ENCODE measurements at regions not wholly inside any gene's neighbourhood (a gene's known extent, or its start where the extent isn't known, plus 50 kb on each side); places are given as distances from the start of the nearest gene placed in this dataset.
"Not testable (repeated sequence)": the region's sequence is repeated elsewhere in the genome, so short reads cannot be mapped to it uniquely, and the experiment has no call there.

GRCh38 chr4:114334363-114334762 is 264.2 kb upstream of the UGT8 start:
- H3K4me3 ChIP-seq (ENCODE audit: low read length); H3K36me3 ChIP-seq (ENCODE audit: insufficient read depth, low read length); H3K9ac ChIP-seq (ENCODE audit: low read depth, low read length); H3K4me2 ChIP-seq (ENCODE audit: low read length); H3K4me1 ChIP-seq (ENCODE audit: control insufficient read depth, insufficient read depth, low read length); H3K9me3 ChIP-seq (replicated peaks; ENCODE audit: low read length); H3K27me3 ChIP-seq (ENCODE audit: control insufficient read depth, insufficient read depth, low read length): not testable (repeated sequence)

DNA sequence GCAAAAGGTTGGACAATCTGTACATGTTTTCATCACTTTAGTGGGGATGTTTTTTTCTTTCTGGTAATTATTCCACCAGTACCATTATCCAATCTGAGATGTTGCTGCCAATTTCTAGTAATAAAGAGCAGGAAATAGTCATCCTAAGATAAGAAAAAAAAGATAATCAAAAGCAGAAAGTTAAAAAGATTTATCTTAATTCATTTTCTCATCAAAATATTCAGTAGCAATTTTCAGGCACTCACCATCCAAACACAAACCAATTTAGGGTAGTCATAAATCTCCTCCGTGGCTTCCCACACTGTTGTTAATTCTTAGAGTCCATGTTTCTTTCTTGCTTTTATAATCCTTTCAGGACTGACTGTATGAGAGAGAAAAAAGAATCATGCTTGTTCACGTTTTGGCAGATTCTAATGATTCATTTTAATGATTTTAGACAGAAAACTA is 263.7 kb upstream of the UGT8 start:
- Histone ChIP-seq H3K9ac (ENCODE audit: low read depth, low read length) (no peak overlapping the region), H3K4me2 (ENCODE audit: low read length) (no peak overlapping the region), H3K27me3 (ENCODE audit: control insufficient read depth, insufficient read depth, low read length) (no peaks in the 10 kb centered on the region), H3K36me3 (ENCODE audit: insufficient read depth, low read length) (no peaks in the 10 kb centered on the region), H3K9me3 (replicated peaks; ENCODE audit: low read length) (no peaks in the 10 kb centered on the region), H3K4me1 (ENCODE audit: control insufficient read depth, insufficient read depth, low read length) (no peaks in the 10 kb centered on the region), H3K4me3 (ENCODE audit: low read length) (no peak overlapping the region)

DNA sequence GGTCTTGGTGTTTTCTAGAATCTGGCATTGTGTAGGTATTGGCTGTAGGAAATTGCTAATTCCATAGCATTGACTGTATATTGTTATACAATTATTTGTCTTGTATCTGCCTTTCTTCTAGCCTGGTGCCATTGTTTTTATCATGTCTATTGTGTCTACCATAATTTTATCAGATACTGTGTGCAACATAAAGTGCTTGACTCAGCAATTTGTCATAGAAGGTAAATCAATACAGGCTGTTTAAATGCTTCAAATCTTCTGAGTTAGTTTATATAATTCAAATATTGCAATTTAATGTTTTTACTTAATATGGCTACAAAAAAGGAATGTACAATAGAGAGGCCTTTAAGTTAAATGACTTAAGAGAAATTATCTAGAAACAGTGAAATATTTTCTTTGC is 263.3 kb upstream of the UGT8 start:
- H3K9ac ChIP-seq (ENCODE audit: low read depth, low read length) = no peak overlapping the region

DNA sequence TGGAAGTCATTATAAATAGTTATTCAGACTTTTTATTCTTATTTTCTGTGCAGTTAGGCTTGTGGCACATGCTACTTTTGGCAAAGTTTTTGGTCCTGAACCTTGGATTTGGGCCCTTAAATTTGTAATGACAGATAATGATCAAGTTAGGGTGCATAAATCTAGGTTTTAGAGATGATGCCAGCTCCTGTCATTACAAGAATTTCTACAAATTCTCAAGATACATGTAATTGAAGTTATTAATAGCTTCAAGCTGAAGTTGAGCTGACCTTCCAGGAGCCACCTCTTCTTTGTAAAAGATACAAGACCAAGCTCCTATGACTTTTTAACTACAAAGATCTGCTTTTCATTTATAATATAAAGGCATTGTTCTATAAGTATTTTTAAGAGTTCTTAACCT is 255.6 kb upstream of the UGT8 start:
- H3K9me3 ChIP-seq (replicated peaks; ENCODE audit: low read length) = no peaks in the 10 kb centered on the region
- no peaks in the 10 kb centered on the region for H3K27me3 ChIP-seq (ENCODE audit: control insufficient read depth, insufficient read depth, low read length)
- no peak overlapping the region for H3K4me2 ChIP-seq (ENCODE audit: low read length)
- no peak overlapping the region for H3K9ac ChIP-seq (ENCODE audit: low read depth, low read length)
- no peak overlapping the region for H3K4me3 ChIP-seq (ENCODE audit: low read length)
- H3K4me1 ChIP-seq (ENCODE audit: control insufficient read depth, insufficient read depth, low read length) = no peaks in the 10 kb centered on the region
- no peaks in the 10 kb centered on the region for H3K36me3 ChIP-seq (ENCODE audit: insufficient read depth, low read length)

More for the DNA sequence above, 263.3 kb upstream of the UGT8 start:
- Histone ChIP-seq H3K4me3 (ENCODE audit: low read length) (no peak overlapping the region), H3K27me3 (ENCODE audit: control insufficient read depth, insufficient read depth, low read length) (no peaks in the 10 kb centered on the region), H3K9me3 (replicated peaks; ENCODE audit: low read length) (no peaks in the 10 kb centered on the region), H3K4me1 (ENCODE audit: control insufficient read depth, insufficient read depth, low read length) (no peaks in the 10 kb centered on the region), H3K36me3 (ENCODE audit: insufficient read depth, low read length) (no peaks in the 10 kb centered on the region), H3K4me2 (ENCODE audit: low read length) (no peak overlapping the region)

- H3K36me3 ChIP-seq (ENCODE audit: insufficient read depth, low read length) = no peaks in the 10 kb centered on the region
- H3K4me1 ChIP-seq (ENCODE audit: control insufficient read depth, insufficient read depth, low read length) = peaks cover 15% of the 10 kb centered on the region
- no peaks in the 10 kb centered on the region for H3K9me3 ChIP-seq (replicated peaks; ENCODE audit: low read length)
- H3K27me3 ChIP-seq (ENCODE audit: control insufficient read depth, insufficient read depth, low read length) = no peaks in the 10 kb centered on the region
- no peak overlapping the region for H3K9ac ChIP-seq (ENCODE audit: low read depth, low read length)
- H3K4me2 ChIP-seq (ENCODE audit: low read length) = peak overlapping the region; percentile 61
- peak overlapping the region; percentile 29 for H3K4me3 ChIP-seq (ENCODE audit: low read length)
Measured at GRCh38 chr4:114349543-114350175, 248.9 kb upstream of the UGT8 start.

GRCh38 chr4:114358901-114359300 is 239.7 kb upstream of the UGT8 start:
- H3K27me3 ChIP-seq (ENCODE audit: control insufficient read depth, insufficient read depth, low read length) = no peaks in the 10 kb centered on the region

DNA sequence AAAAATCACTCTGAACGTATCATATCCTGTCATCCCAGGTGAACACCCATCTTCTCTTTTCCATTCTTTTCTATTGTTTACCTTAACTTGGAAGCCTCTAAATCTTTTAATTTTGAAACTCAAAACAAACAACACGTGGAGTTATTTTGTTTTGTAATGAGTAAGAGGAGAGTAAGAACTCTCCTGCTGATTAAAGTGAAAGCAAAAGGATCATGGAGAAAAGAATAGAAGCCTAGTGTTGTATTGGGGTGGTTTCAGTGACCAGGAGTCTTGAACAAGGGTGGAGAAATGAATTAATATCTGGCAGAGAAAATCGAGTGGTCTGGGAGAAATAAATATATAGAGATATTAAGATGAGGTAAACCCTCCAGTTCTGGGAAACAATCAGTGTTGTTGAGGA is 237.4 kb upstream of the UGT8 start:
- Histone ChIP-seq H3K4me3 (ENCODE audit: low read length) (no peak overlapping the region), H3K4me1 (ENCODE audit: control insufficient read depth, insufficient read depth, low read length) (peaks cover 18% of the 10 kb centered on the region), H3K9me3 (replicated peaks; ENCODE audit: low read length) (no peaks in the 10 kb centered on the region), H3K36me3 (ENCODE audit: insufficient read depth, low read length) (no peaks in the 10 kb centered on the region), H3K27me3 (ENCODE audit: control insufficient read depth, insufficient read depth, low read length) (no peaks in the 10 kb centered on the region), H3K4me2 (ENCODE audit: low read length) (no peak overlapping the region), H3K9ac (ENCODE audit: low read depth, low read length) (no peak overlapping the region)

More at GRCh38 chr4:114358901-114359300, 239.7 kb upstream of the UGT8 start:
- Histone ChIP-seq H3K36me3 (ENCODE audit: insufficient read depth, low read length) (no peaks in the 10 kb centered on the region), H3K4me3 (ENCODE audit: low read length) (no peak overlapping the region), H3K4me1 (ENCODE audit: control insufficient read depth, insufficient read depth, low read length) (no peaks in the 10 kb centered on the region), H3K9ac (ENCODE audit: low read depth, low read length) (no peak overlapping the region), H3K9me3 (replicated peaks; ENCODE audit: low read length) (no peaks in the 10 kb centered on the region), H3K4me2 (ENCODE audit: low read length) (no peak overlapping the region)

- Histone ChIP-seq H3K27me3 (ENCODE audit: control insufficient read depth, insufficient read depth, low read length) (no peaks in the 10 kb centered on the region), H3K4me1 (ENCODE audit: control insufficient read depth, insufficient read depth, low read length) (peaks cover 22% of the 10 kb centered on the region), H3K9ac (ENCODE audit: low read depth, low read length) (peak overlapping the region; percentile 21), H3K4me2 (ENCODE audit: low read length) (peak overlapping the region; percentile 40), H3K4me3 (ENCODE audit: low read length) (peak overlapping the region; percentile 46), H3K9me3 (replicated peaks; ENCODE audit: low read length) (no peaks in the 10 kb centered on the region), H3K36me3 (ENCODE audit: insufficient read depth, low read length) (no peaks in the 10 kb centered on the region)
Measured at GRCh38 chr4:114364857-114365256, 233.8 kb upstream of the UGT8 start.

DNA sequence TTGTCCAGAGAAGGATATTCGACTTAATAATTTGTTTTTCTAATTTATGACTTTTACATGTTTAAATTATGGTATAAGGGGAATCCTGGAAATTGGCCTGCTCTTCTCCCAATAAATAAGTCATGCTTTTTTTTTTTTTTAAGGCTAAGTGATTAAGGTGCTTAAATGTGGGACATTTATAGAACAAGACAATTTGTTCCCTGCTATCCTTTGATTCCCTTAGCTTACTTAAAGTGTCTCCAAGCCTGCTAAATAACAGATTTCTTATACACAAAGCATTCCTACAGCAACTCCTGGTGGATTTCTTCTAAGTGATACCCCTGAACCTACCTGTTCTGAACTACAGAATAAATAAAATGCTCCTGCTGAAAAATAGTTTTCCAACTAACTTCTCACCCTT is 233.0 kb upstream of the UGT8 start:
- Histone ChIP-seq H3K4me3 (ENCODE audit: low read length) (no peak overlapping the region), H3K9me3 (replicated peaks; ENCODE audit: low read length) (no peaks in the 10 kb centered on the region), H3K9ac (ENCODE audit: low read depth, low read length) (no peak overlapping the region), H3K27me3 (ENCODE audit: control insufficient read depth, insufficient read depth, low read length) (no peaks in the 10 kb centered on the region), H3K36me3 (ENCODE audit: insufficient read depth, low read length) (no peaks in the 10 kb centered on the region), H3K4me2 (ENCODE audit: low read length) (no peak overlapping the region), H3K4me1 (ENCODE audit: control insufficient read depth, insufficient read depth, low read length) (peaks cover 22% of the 10 kb centered on the region)

DNA sequence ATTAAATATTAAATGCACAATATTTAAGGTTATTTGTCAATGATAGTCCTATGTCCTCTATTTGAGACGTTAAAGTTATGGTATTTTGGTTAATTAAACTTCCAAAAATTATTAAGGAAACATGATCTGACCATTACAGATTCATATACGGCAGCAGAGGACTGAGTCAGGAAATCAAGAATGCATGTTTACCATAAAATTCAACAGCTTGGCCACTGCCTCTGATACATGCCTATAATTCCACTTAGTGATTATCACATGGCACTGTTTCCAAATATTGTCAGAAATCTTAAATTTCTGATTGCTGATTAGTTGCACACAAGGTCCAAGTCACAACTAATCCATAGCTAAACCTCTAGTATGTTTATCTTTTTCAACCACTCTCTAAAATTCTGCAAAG is 232.2 kb upstream of the UGT8 start:
- H3K9me3 ChIP-seq (replicated peaks; ENCODE audit: low read length) = no peaks in the 10 kb centered on the region

GRCh38 chr4:114368751-114369150 is 229.9 kb upstream of the UGT8 start:
- no peaks in the 10 kb centered on the region for H3K27me3 ChIP-seq (ENCODE audit: control insufficient read depth, insufficient read depth, low read length)
- H3K4me2 ChIP-seq (ENCODE audit: low read length) = no peak overlapping the region
- H3K9me3 ChIP-seq (replicated peaks; ENCODE audit: low read length) = no peaks in the 10 kb centered on the region
- no peaks in the 10 kb centered on the region for H3K36me3 ChIP-seq (ENCODE audit: insufficient read depth, low read length)
- no peak overlapping the region for H3K9ac ChIP-seq (ENCODE audit: low read depth, low read length)
- H3K4me1 ChIP-seq (ENCODE audit: control insufficient read depth, insufficient read depth, low read length) = peaks cover 22% of the 10 kb centered on the region
- no peak overlapping the region for H3K4me3 ChIP-seq (ENCODE audit: low read length)

More for the DNA sequence above, 232.2 kb upstream of the UGT8 start:
- H3K4me1 ChIP-seq (ENCODE audit: control insufficient read depth, insufficient read depth, low read length) = peaks cover 22% of the 10 kb centered on the region
- no peak overlapping the region for H3K4me2 ChIP-seq (ENCODE audit: low read length)
- H3K4me3 ChIP-seq (ENCODE audit: low read length) = no peak overlapping the region
- H3K9ac ChIP-seq (ENCODE audit: low read depth, low read length) = no peak overlapping the region
- no peaks in the 10 kb centered on the region for H3K27me3 ChIP-seq (ENCODE audit: control insufficient read depth, insufficient read depth, low read length)
- H3K36me3 ChIP-seq (ENCODE audit: insufficient read depth, low read length) = no peaks in the 10 kb centered on the region

DNA sequence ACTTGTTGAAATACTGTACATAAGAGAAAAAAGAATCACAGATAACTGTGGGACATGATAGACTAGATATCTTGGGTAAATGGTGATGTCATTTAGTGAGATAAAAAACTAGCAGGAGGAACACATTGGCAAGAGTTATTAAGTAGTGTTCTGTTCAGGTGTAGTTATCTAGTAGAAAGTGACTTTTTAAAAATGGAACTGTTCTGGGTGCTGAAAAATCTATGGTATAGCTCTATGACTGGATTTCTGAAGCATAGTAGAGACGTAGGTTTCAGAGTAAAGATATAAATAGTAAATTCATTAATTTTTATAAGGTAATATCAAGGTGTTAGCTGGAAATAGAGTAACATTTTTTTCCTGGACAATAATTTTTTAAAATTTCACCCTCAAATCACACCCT is 225.1 kb upstream of the UGT8 start:
- Histone ChIP-seq H3K4me1 (ENCODE audit: control insufficient read depth, insufficient read depth, low read length) (no peaks in the 10 kb centered on the region), H3K27me3 (ENCODE audit: control insufficient read depth, insufficient read depth, low read length) (no peaks in the 10 kb centered on the region), H3K4me2 (ENCODE audit: low read length) (no peak overlapping the region), H3K4me3 (ENCODE audit: low read length) (no peak overlapping the region), H3K36me3 (ENCODE audit: insufficient read depth, low read length) (no peaks in the 10 kb centered on the region), H3K9me3 (replicated peaks; ENCODE audit: low read length) (no peaks in the 10 kb centered on the region), H3K9ac (ENCODE audit: low read depth, low read length) (no peak overlapping the region)

All from skeletal muscle satellite cell (primary cell).